Astrocyte of the spinal cord (primary cell): ENCODE measurements at regions not wholly inside any gene's neighbourhood (a gene's known extent, or its start where the extent isn't known, plus 50 kb on each side); places are given as distances from the start of the nearest gene placed in this dataset.

Experiments used
- DNase-seq: peaks from one replicate; pipeline ENCODE4 v3.0.0; 2011; ENCODE audit warnings: low read depth, low spot score
- H3K4me3 ChIP-seq: 2 replicates; pipeline ENCODE4 v1.5.1; 2011; ENCODE audit warnings: low read depth, mild to moderate bottlenecking, low read length, moderate library complexity
- in situ Hi-C: cut with HindIII; loops from 2 replicates; pipeline ENCODE4 v1.10.0; 2017; ENCODE audit warnings: low sequenced_read_pairs
- TF ChIP-seq, protein P1 (sequence below): IDR thresholded peaks from 2 replicates; pipeline ENCODE4 v1.5.1; 2012; ENCODE audit warnings: low read depth, mild to moderate bottlenecking, low read length, inconsistent platforms

DNA sequence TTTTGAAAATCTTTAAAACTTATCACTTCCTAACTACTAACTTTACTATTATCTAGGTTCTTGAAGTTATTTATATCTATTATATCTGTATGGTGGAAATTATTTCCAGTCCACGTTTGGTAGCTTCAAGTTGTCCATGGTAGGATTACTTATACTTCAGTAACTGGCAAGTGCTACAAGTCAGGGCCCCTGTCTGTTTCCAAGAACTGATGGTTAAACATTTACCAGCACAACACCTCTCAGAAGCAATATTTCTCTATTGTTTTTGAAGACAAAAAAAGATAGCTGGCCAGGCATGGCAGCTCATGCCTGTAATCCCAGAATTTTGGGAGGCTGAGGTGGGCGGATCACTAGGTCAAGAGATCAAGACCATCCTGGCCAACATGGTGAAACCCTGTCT, 240.4 kb upstream of the RHOBTB1 start:
- DNase-seq, result no peak
- in situ Hi-C loops, result no loop called here
- H3K4me3 ChIP-seq, result no peak overlapping the region
- TF ChIP-seq, protein P1, sequence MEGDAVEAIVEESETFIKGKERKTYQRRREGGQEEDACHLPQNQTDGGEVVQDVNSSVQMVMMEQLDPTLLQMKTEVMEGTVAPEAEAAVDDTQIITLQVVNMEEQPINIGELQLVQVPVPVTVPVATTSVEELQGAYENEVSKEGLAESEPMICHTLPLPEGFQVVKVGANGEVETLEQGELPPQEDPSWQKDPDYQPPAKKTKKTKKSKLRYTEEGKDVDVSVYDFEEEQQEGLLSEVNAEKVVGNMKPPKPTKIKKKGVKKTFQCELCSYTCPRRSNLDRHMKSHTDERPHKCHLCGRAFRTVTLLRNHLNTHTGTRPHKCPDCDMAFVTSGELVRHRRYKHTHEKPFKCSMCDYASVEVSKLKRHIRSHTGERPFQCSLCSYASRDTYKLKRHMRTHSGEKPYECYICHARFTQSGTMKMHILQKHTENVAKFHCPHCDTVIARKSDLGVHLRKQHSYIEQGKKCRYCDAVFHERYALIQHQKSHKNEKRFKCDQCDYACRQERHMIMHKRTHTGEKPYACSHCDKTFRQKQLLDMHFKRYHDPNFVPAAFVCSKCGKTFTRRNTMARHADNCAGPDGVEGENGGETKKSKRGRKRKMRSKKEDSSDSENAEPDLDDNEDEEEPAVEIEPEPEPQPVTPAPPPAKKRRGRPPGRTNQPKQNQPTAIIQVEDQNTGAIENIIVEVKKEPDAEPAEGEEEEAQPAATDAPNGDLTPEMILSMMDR, result no peak

DNA sequence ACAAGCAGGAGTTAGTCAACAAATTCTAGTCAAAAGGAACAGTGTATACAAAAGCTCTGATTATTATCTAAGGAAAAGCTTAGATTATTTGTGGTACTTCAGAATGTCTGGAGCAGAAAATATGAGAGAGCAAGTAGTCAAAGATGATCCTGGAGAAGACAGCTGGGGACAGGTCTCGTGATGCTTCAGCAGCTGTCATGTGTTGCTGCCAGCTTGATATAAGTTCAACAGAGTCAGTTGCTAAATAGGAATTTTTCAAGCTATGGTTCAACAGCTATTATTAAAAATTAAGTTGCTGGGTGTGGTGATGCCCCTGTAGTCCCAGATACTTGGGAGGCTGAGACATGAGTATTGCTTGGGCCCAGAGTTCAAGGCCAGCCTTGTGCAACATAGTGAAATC, 240.0 kb upstream of the RHOBTB1 start:
- H3K4me3 ChIP-seq, result no peak overlapping the region
- TF ChIP-seq, protein P1, result no peak
- no peak for DNase-seq
- in situ Hi-C loops, result no loop called here

DNA sequence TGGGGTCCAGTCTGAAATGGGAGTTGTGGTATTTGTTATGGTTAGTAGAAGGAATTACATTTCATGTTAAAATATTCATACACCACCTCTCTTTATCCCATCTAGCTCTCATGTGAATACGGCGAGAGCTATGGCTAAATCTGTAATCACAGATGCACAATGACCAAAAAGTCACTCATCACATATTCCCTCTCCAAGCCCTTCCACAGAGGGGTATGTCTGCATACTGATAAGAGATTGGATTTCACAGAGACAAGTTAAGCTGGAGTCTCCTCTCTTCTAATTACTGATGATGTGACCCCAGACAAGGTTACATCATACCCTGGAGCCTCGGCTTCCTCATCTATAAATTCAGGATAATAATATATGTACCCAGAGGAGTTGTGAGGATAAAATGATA, 237.8 kb upstream of the RHOBTB1 start:
- in situ Hi-C loops, result no loop called here

DNA sequence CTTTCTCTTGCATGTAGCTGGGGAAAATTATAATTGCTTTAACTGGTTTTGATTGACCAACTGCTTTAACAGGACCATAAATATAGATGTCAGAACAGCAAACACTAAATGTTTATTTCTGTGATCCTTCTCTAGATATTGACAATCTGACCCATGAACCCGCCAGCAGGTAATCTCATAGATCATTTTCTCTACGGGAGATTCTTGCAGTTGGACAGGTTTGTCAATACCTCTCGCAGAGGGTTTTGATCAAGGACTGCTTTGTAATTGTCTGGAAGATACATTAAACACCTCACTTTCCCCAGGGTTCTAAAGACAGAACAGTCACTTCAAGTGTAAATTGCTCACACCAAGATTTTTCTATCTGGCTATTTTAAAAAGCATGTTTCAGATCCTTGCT, 235.8 kb upstream of the RHOBTB1 start:
- no peak overlapping the region for H3K4me3 ChIP-seq
- in situ Hi-C loops, result no loop called here
- no peak for DNase-seq
- TF ChIP-seq, protein P1, result no peak

More for the DNA sequence above, 237.8 kb upstream of the RHOBTB1 start:
- no peak for DNase-seq
- no peak overlapping the region for H3K4me3 ChIP-seq
- TF ChIP-seq, protein P1, result no peak

DNA sequence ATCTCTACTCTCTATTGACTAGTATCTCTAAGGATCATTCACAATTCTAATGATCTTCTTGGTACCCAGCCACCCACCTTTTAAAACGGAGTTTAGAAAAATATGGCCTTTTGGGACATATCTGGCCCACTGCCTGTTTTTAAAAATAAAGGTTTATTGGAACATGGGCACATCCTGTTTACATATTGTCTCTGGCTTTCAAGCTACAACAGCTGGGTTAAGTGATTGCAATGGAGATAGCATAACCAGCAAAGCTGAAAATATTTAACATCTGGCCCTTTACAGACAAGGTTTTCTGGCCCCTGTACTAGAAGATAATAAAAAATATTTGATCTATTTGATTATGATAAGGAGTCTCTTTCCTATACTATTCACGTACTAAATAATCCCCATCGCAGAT, 232.4 kb upstream of the RHOBTB1 start:
- DNase-seq, result no peak
- TF ChIP-seq, protein P1, result no peak
- in situ Hi-C loops, result no loop called here
- no peak overlapping the region for H3K4me3 ChIP-seq

DNA sequence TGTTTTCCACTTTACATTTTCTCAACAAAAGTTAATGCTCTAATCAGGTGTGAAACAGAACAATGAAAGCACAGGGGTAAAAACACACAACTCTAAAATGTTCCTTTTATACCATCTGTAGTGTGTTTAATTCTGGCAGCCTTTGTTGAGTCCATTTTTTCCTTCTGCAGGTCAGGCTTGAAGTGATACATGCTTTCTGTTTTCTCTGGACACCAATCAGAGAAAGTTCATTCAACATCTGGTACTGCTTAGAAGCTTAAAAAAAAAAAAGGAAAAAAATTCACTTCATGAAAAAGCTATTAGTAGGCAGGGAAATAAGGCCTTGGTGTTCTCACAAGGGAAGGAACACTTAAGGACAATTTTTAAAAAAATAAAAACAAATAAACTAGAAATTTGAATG, 231.3 kb upstream of the RHOBTB1 start:
- DNase-seq, result peak; percentile 63
- H3K4me3 ChIP-seq, result no peak overlapping the region
- in situ Hi-C loops, result no loop called here
- TF ChIP-seq, protein P1, result no peak

DNA sequence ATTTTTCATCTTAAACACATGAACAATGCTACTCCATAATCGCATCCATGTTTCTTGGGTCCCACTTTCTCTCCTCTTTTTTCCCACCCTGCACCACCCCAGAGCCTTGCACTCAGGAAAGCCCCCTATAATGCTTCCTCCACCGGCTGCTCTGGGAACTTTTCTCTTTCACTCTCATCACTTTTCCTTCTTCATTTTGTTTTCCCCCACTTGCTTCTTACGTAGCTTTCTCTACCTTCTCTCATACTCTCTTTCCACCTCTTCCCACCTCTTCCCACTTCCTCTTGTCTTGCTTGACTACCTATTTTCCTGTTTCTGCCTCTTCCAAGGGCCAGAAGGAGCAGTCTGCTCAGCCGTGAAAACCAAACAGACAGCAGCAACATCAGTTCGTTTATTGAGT, 229.5 kb upstream of the RHOBTB1 start:
- in situ Hi-C loops, result no loop called here
- no peak overlapping the region for H3K4me3 ChIP-seq
- DNase-seq, result no peak
- TF ChIP-seq, protein P1, result no peak
